ENCODE measurements at regions not wholly inside any gene's neighbourhood (a gene's known extent, or its start where the extent isn't known, plus 50 kb on each side); places are given as distances from the start of the nearest gene placed in this dataset.

GRCh38 chr18:73924307-73924706, 223.3 kb downstream of the FBXO15 start:
- Histone ChIP-seq H3K4me3 (no peak overlapping the region), H3K9me3 (no peaks in the 10 kb centered on the region), H3K4me1 (no peaks in the 10 kb centered on the region), H3K36me3 (no peaks in the 10 kb centered on the region), H3K27ac (no peak overlapping the region), H3K27me3 (ENCODE audit: low read depth) (no peaks in the 10 kb centered on the region)
- intact Hi-C loops (cut with DNase I) = no loop called here
- TF ChIP-seq, protein P1, sequence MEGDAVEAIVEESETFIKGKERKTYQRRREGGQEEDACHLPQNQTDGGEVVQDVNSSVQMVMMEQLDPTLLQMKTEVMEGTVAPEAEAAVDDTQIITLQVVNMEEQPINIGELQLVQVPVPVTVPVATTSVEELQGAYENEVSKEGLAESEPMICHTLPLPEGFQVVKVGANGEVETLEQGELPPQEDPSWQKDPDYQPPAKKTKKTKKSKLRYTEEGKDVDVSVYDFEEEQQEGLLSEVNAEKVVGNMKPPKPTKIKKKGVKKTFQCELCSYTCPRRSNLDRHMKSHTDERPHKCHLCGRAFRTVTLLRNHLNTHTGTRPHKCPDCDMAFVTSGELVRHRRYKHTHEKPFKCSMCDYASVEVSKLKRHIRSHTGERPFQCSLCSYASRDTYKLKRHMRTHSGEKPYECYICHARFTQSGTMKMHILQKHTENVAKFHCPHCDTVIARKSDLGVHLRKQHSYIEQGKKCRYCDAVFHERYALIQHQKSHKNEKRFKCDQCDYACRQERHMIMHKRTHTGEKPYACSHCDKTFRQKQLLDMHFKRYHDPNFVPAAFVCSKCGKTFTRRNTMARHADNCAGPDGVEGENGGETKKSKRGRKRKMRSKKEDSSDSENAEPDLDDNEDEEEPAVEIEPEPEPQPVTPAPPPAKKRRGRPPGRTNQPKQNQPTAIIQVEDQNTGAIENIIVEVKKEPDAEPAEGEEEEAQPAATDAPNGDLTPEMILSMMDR (IDR thresholded peaks at IDR 0.05) = no peak
- ATAC-seq (no peak), DNase-seq (no peak)

GRCh38 chr18:73923866-73924265, 223.8 kb downstream of the FBXO15 start:
- H3K36me3 ChIP-seq = no peaks in the 10 kb centered on the region
- no peak for DNase-seq
- H3K27me3 ChIP-seq (ENCODE audit: low read depth) = no peaks in the 10 kb centered on the region
- intact Hi-C loops (cut with DNase I) = no loop called here
- H3K9me3 ChIP-seq = no peaks in the 10 kb centered on the region
- H3K4me1 ChIP-seq = no peaks in the 10 kb centered on the region
- no peak for ATAC-seq
- no peak overlapping the region for H3K27ac ChIP-seq
- no peak overlapping the region for H3K4me3 ChIP-seq
- TF ChIP-seq, protein P1 (IDR thresholded peaks at IDR 0.05) = no peak

GRCh38 chr18:73920033-73920432, 227.6 kb downstream of the FBXO15 start:
- no peak for DNase-seq
- H3K36me3 ChIP-seq = no peaks in the 10 kb centered on the region
- intact Hi-C loops (cut with DNase I) = no loop called here
- H3K4me1 ChIP-seq = no peaks in the 10 kb centered on the region
- TF ChIP-seq, protein P1 (IDR thresholded peaks at IDR 0.05) = no peak
- no peak overlapping the region for H3K27ac ChIP-seq
- no peak for ATAC-seq
- no peak overlapping the region for H3K4me3 ChIP-seq
- H3K27me3 ChIP-seq (ENCODE audit: low read depth) = no peaks in the 10 kb centered on the region
- no peaks in the 10 kb centered on the region for H3K9me3 ChIP-seq

- DNase-seq = no peak
- no peaks in the 10 kb centered on the region for H3K9me3 ChIP-seq
- no peak overlapping the region for H3K27ac ChIP-seq
- intact Hi-C loops (cut with DNase I) = no loop called here
- ATAC-seq = no peak
- no peak overlapping the region for H3K4me3 ChIP-seq
- TF ChIP-seq, protein P1 (IDR thresholded peaks at IDR 0.05) = no peak
- H3K27me3 ChIP-seq (ENCODE audit: low read depth) = no peaks in the 10 kb centered on the region
- H3K36me3 ChIP-seq = no peaks in the 10 kb centered on the region
- H3K4me1 ChIP-seq = no peaks in the 10 kb centered on the region
Observed at GRCh38 chr18:73918816-73919215, 228.8 kb downstream of the FBXO15 start.

GRCh38 chr18:73917046-73917445, 230.6 kb downstream of the FBXO15 start:
- intact Hi-C loops (cut with DNase I) = no loop called here
- H3K36me3 ChIP-seq = no peaks in the 10 kb centered on the region
- no peak for ATAC-seq
- H3K9me3 ChIP-seq = no peaks in the 10 kb centered on the region
- H3K27me3 ChIP-seq (ENCODE audit: low read depth) = no peaks in the 10 kb centered on the region
- TF ChIP-seq, protein P1 (IDR thresholded peaks at IDR 0.05) = no peak
- no peak for DNase-seq
- no peak overlapping the region for H3K4me3 ChIP-seq
- H3K4me1 ChIP-seq = no peaks in the 10 kb centered on the region
- no peak overlapping the region for H3K27ac ChIP-seq

DNA sequence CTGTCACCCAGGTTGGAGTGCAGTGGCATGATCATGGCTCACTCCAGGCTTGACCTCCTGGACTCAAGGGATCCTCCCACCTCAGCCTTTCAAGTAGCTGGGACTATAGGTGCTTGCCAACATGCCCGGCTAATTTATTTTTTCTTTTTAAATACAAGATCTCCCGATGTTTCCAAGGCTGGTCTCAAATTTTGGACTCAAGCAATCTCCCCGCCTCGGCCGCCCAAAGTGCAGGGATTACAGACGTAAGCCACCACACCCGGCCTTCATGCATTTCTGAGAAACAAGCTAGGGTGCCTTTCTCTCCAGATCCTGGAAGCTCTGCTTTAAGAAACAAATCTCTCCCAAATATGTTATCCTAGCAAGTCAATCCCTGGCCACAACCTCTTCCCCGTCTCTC, 234.1 kb downstream of the FBXO15 start:
- Histone ChIP-seq H3K27me3 (ENCODE audit: low read depth) (no peaks in the 10 kb centered on the region), H3K4me3 (no peak overlapping the region), H3K9me3 (no peaks in the 10 kb centered on the region), H3K27ac (no peak overlapping the region), H3K4me1 (no peaks in the 10 kb centered on the region), H3K36me3 (no peaks in the 10 kb centered on the region)
- TF ChIP-seq, protein P1 (IDR thresholded peaks at IDR 0.05) = no peak
- no peak for ATAC-seq
- DNase-seq = no peak
- intact Hi-C loops (cut with DNase I) = no loop called here
